HCT116 (cell line): ENCODE measurements at regions not wholly inside any gene's neighbourhood (a gene's known extent, or its start where the extent isn't known, plus 50 kb on each side); places are given as distances from the start of the nearest gene placed in this dataset.

ENCODE experiments used
- ATAC-seq: fragments of 200-7000 bp; cut with Tn5 transposase; 2 replicates; pipeline ENCODE4 v1.9.1; 2020; ENCODE audit warnings: mild to moderate bottlenecking, moderate library complexity
- BruUV-seq: library from RNA; stranded (reverse); fragments of 400-500 nt; replicated peaks from 2 replicates; lab custom pipeline; 2021; lab: Mats Ljungman, UMichigan
- CTCF ChIA-PET: fragments of 300-600 bp; sonication (Branson Sonifier 250); formaldehyde crosslinking; loops from one replicate; lab custom pipeline; 2021; ENCODE audit warnings: antibody characterized with exemption; lab: Charles Lee
- POLR2A ChIA-PET: fragments of 300-600, 350-600 bp; sonication (Branson Sonifier 250); formaldehyde crosslinking; loops from one replicate; lab custom pipeline; 2021; ENCODE audit warnings: antibody characterized with exemption; lab: Charles Lee
- RAD21 ChIA-PET, 2 experiments: fragments of 300-600 bp; sonication (Branson Sonifier 250); formaldehyde crosslinking; loops; one replicate each; lab custom pipeline; 2023; ENCODE audit warnings: low total read pairs in 2 of 2; ENCODE audit not compliant: uncharacterized antibody in 2 of 2, unreplicated experiment in 2 of 2, low non-redundant PET in 1 of 2; lab: Charles Lee
- DNase-seq: peaks from one replicate; pipeline ENCODE4 v3.0.0-alpha.2; 2010; ENCODE audit warnings: low read depth, low spot score
- H2AFZ ChIP-seq: fragments of 200-600 bp; shearing (Covaris generic), sonication (generic); 2 replicates; pipeline ENCODE4 v1.6.1; 2017; ENCODE audit warnings: low read depth, mixed run types, mixed read lengths, antibody characterized with exemption, low read length; ENCODE audit not compliant: poor library complexity, severe bottlenecking
- H3K27ac ChIP-seq: 2 replicates; pipeline ENCODE4 v1.5.1; 2012; ENCODE audit warnings: low read depth, low read length
- H3K27me3 ChIP-seq: fragments of 200-600 bp; sonication (generic); 2 replicates; pipeline ENCODE4 v1.6.1; 2016; ENCODE audit warnings: mixed run types, low read length, mixed read lengths; ENCODE audit not compliant: insufficient read depth
- H3K36me3 ChIP-seq, 2 experiments: fragments of 200-500 bp in 1 of 2; fragments of 200-600 bp in 1 of 2; sonication (Bioruptor generic) in 1 of 2; sonication (generic) in 1 of 2; 2 replicates each; pipeline versions ENCODE4 v1.5.1 to v1.6.1; 2014 to 2016; ENCODE audit warnings: low read length in 2 of 2, inconsistent platforms in 1 of 2, mixed read lengths in 1 of 2, mixed run types in 1 of 2; ENCODE audit not compliant: insufficient read depth in 2 of 2, control insufficient read depth in 1 of 2
- H3K4me1 ChIP-seq, 2 experiments: fragments of 200-600 bp in 1 of 2; sonication (generic) in 1 of 2; 2 replicates each; pipeline versions ENCODE4 v1.5.1 to v1.6.1; 2012 to 2017; ENCODE audit warnings: low read length in 2 of 2, inconsistent platforms in 1 of 2, mild to moderate bottlenecking in 1 of 2, mixed read lengths in 1 of 2, mixed run types in 1 of 2, moderate library complexity in 1 of 2; ENCODE audit not compliant: insufficient read depth in 2 of 2, control insufficient read depth in 1 of 2
- H3K4me2 ChIP-seq: fragments of 200-600 bp; sonication (generic); 2 replicates; pipeline ENCODE4 v1.6.1; 2017; ENCODE audit warnings: mixed run types, low read length, mixed read lengths
- H3K4me3 ChIP-seq, 2 experiments: fragments of 200-600 bp in 1 of 2; sonication (generic) in 1 of 2; replicated peaks in 1 of 2; 2 replicates each; pipeline ENCODE4 v1.5.1; 2011 to 2016; ENCODE audit warnings: low read length in 2 of 2, control low read depth in 1 of 2, low read depth in 1 of 2, mild to moderate bottlenecking in 1 of 2, mixed read lengths in 1 of 2, mixed run types in 1 of 2
- H3K79me2 ChIP-seq: fragments of 200-600 bp; sonication (generic); 2 replicates; pipeline ENCODE4 v1.6.1; 2017; ENCODE audit warnings: mild to moderate bottlenecking, mixed run types, low read length, moderate library complexity, mixed read lengths; ENCODE audit not compliant: insufficient read depth
- H3K9ac ChIP-seq: fragments of 200-600 bp; sonication (generic); 2 replicates; pipeline ENCODE4 v1.6.1; 2016; ENCODE audit warnings: low read length, mixed read lengths
- H3K9me2 ChIP-seq: fragments of 200-600 bp; sonication (generic), shearing (Covaris generic); 2 replicates; pipeline ENCODE4 v1.6.1; 2017; ENCODE audit warnings: mixed run types, mild to moderate bottlenecking, moderate library complexity; ENCODE audit not compliant: insufficient read depth
- H3K9me3 ChIP-seq, 2 experiments: fragments of 200-500 bp in 1 of 2; fragments of 200-600 bp in 1 of 2; sonication (Bioruptor generic) in 1 of 2; sonication (generic) in 1 of 2; 2 replicates each; pipeline ENCODE4 v1.6.1; 2014 to 2017; ENCODE audit warnings: low read length in 2 of 2, mixed read lengths in 2 of 2, inconsistent platforms in 1 of 2, low read depth in 1 of 2, mild to moderate bottlenecking in 1 of 2, mixed run types in 1 of 2, moderate library complexity in 1 of 2; ENCODE audit not compliant: control insufficient read depth in 1 of 2, insufficient read depth in 1 of 2
- H4K20me1 ChIP-seq: fragments of 200-600 bp; sonication (generic), shearing (Covaris generic); 2 replicates; pipeline ENCODE4 v1.6.1; 2017; ENCODE audit warnings: mixed run types, mild to moderate bottlenecking, moderate library complexity; ENCODE audit not compliant: insufficient read depth
- CBX3 ChIP-seq: IDR thresholded peaks from 2 replicates; pipeline ENCODE4 v1.6.1; 2012; ENCODE audit warnings: low read depth
- EGR1 ChIP-seq: IDR thresholded peaks from 2 replicates; pipeline ENCODE4 v1.6.1; 2012; ENCODE audit warnings: low read depth
- ELF1 ChIP-seq: IDR thresholded peaks from 2 replicates; pipeline ENCODE4 v1.6.1; 2012; ENCODE audit warnings: low read depth, borderline replicate concordance
- EZH2 ChIP-seq: fragments of 200-600 bp; sonication (generic); IDR thresholded peaks from 2 replicates; pipeline ENCODE4 v1.6.1; 2017; ENCODE audit warnings: antibody characterized with exemption, mixed run types
- FOSL1 ChIP-seq: IDR thresholded peaks from 2 replicates; pipeline ENCODE4 v1.6.1; 2012; ENCODE audit warnings: low read depth
- JUND ChIP-seq: IDR thresholded peaks from 2 replicates; pipeline ENCODE4 v1.6.1; 2012
- POLR2AphosphoS5 ChIP-seq: IDR thresholded peaks from 2 replicates; pipeline ENCODE4 v1.6.1; 2011; ENCODE audit warnings: mild to moderate bottlenecking, low read depth, low read length, moderate library complexity
- RAD21 ChIP-seq: IDR thresholded peaks from 2 replicates; pipeline ENCODE4 v1.6.1; 2012; ENCODE audit warnings: low read depth, mild to moderate bottlenecking
- SIN3A ChIP-seq: IDR thresholded peaks from 2 replicates; pipeline ENCODE4 v1.6.1; 2012; ENCODE audit warnings: low read depth
- SP1 ChIP-seq: IDR thresholded peaks from 2 replicates; pipeline ENCODE4 v1.6.1; 2012; ENCODE audit warnings: low read depth
- SRF ChIP-seq: IDR thresholded peaks from 2 replicates; pipeline ENCODE4 v1.6.1; 2012; ENCODE audit warnings: low read depth
- TCF7L2 ChIP-seq: IDR thresholded peaks from 2 replicates; pipeline ENCODE4 v1.7.0; 2011; ENCODE audit warnings: borderline replicate concordance, inconsistent platforms; ENCODE audit not compliant: insufficient read depth, insufficient read length; ENCODE audit errors: extremely low read depth
- YY1 ChIP-seq: IDR thresholded peaks from 2 replicates; pipeline ENCODE4 v1.6.1; 2011; ENCODE audit warnings: low read length, low read depth, moderate library complexity, mild to moderate bottlenecking; ENCODE audit not compliant: insufficient replicate concordance; ENCODE audit errors: extremely low read depth
- ZBTB33 ChIP-seq: IDR thresholded peaks from 2 replicates; pipeline ENCODE4 v1.6.1; 2011; ENCODE audit warnings: mild to moderate bottlenecking, low read length, moderate library complexity; ENCODE audit not compliant: insufficient replicate concordance; ENCODE audit errors: extremely low read depth
- ZFX ChIP-seq: fragments of 450-650 bp; IDR thresholded peaks from 2 replicates; pipeline ENCODE4 v1.6.1; 2017
- ZNF274 ChIP-seq: fragments of 200-500 bp; sonication (Bioruptor generic); IDR thresholded peaks from 2 replicates; pipeline ENCODE4 v1.6.1; 2014; ENCODE audit warnings: mild to moderate bottlenecking, low read depth, low read length, inconsistent platforms
- intact Hi-C: fragments of 100-400 bp; cut with micrococcal nuclease; formaldehyde crosslinking; loops from 2 replicates; pipeline ENCODE4 v1.10.0; 2022

- no peaks in the 10 kb centered on the region for H3K4me1 ChIP-seq
- H3K4me2 ChIP-seq: no peak overlapping the region
- DNase-seq: no peak
- intact Hi-C loops: no loop called here
- CTCF ChIA-PET: no interaction called here
- no peak overlapping the region for H3K4me3 ChIP-seq
- H3K27me3 ChIP-seq: no peaks in the 10 kb centered on the region
- no peak overlapping the region for H3K27ac ChIP-seq
- no peak overlapping the region for H2AFZ ChIP-seq
- ATAC-seq: no peak
- peaks cover 0 to 5% of the 10 kb centered on the region in 2 experiments; a peak in 1 of 4 replicates for H3K9me3 ChIP-seq
- H4K20me1 ChIP-seq: no peaks in the 10 kb centered on the region
- H3K36me3 ChIP-seq: no peaks in the 10 kb centered on the region
- no peaks in the 10 kb centered on the region for H3K79me2 ChIP-seq
- no TSS peak for BruUV-seq
- H3K9me2 ChIP-seq: no peaks in the 10 kb centered on the region
- RAD21 ChIA-PET: no interaction called here
- TF ChIP-seq JUND: no peak
- no peak for TF ChIP-seq ZNF274
- TF ChIP-seq ELF1: no peak
- TF ChIP-seq CBX3: no peak
- no peak for TF ChIP-seq SP1
- TF ChIP-seq SRF: no peak
- TF ChIP-seq YY1: no peak
- no peak for TF ChIP-seq EGR1
- TF ChIP-seq FOSL1: no peak
- TF ChIP-seq SIN3A: no peak
- no peak for TF ChIP-seq RAD21
- no peak overlapping the region for H3K9ac ChIP-seq
- POLR2A ChIA-PET: no interaction called here
Observed at GRCh38 chr10:3385487-3385886, 212.9 kb upstream of the PITRM1 start.

DNA sequence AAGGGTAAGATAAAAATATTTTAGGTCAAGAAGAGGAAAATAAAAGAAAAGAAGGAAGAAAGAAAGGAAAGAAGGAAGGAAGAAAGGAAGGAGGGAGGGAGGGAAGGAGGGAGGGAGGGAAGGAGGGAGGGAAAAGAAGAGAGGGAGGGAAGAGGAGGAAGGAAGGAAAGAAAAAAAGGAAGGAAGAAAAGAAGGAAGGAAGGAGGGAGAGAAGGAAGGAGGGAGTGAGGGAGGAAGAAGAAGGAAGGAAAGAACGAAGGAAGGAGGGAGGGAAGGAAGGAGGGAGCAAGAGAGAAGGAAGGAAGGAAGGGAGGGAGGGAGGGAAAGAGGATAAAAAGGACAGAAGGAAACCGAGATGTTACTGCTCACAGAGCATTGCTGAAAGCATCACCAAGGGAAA lies 209.5 kb upstream of the PITRM1 start:
- RAD21 ChIA-PET: no interaction called here
- TF ChIP-seq SRF (no peak), ZFX (no peak), JUND (no peak), ELF1 (no peak), SIN3A (no peak), YY1 (no peak), EGR1 (no peak), ZBTB33 (no peak), TCF7L2 (no peak), ZNF274 (no peak), EZH2 (no peak), POLR2AphosphoS5 (no peak)
- intact Hi-C loops: no loop called here
- CTCF ChIA-PET: no interaction called here
- Histone ChIP-seq H3K79me2 (no peaks in the 10 kb centered on the region), H3K27me3 (no peaks in the 10 kb centered on the region), H4K20me1 (no peaks in the 10 kb centered on the region), H3K4me3 (no peak overlapping the region), H3K9me3 (peaks cover 0 to 5% of the 10 kb centered on the region in 2 experiments; a peak in 1 of 4 replicates), H3K27ac (no peak overlapping the region), H3K36me3 (no peaks in the 10 kb centered on the region), H3K9me2 (no peaks in the 10 kb centered on the region), H3K4me1 (no peaks in the 10 kb centered on the region), H3K4me2 (no peak overlapping the region), H2AFZ (no peak overlapping the region), H3K9ac (no peak overlapping the region)
- DNase-seq (no peak), ATAC-seq (no peak)
- POLR2A ChIA-PET: no interaction called here
- no TSS peak for BruUV-seq
